ENCODE measurements at regions not wholly inside any gene's neighbourhood (a gene's known extent, or its start where the extent isn't known, plus 50 kb on each side); places are given as distances from the start of the nearest gene placed in this dataset.
"Not testable (repeated sequence)": the region's sequence is repeated elsewhere in the genome, so short reads cannot be mapped to it uniquely, and the experiment has no call there.

DNA sequence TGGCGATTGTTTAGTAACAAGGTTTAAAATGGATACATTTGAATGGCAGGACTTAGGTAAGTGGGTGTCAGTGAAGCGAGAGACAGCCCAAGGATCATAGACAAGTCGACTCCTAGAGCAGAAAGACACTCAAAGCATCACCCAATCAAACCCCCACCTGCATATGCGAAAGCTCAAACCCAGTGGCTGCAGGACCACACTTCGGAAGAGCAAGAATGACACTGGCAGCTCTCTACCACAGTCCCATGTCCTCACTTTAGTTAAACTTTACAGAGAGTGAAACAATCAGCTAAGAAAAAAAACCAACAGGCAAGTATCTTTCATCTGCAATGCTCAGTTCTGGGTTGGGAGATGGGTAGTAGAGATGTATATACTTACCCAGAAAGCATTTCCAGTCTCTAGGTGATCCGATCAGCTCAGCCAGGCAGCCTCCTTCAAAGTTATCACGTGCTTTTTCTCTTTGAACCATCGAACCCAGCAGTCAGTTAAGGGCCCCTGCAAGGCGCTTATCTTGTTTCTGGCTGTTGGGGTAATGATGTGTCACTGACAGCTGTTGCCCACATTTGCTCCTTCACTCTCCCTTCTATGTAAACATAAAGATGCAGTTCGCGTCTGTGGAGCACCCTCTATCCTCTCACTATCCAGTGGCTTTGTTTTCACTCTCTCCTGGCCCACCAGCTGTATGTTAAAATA lies 357.5 kb upstream of the ID2 start:
- no peak for TF ChIP-seq Cebpa-rat (IDR thresholded peaks at IDR 0.05)
- H3K27me3 ChIP-seq = no peaks in the 10 kb centered on the region
- H3K4me3 ChIP-seq = no peak overlapping the region
- no peak overlapping the region for H3K27ac ChIP-seq
- no peak overlapping the region for H3K9ac ChIP-seq
- H3K4me2 ChIP-seq = no peak overlapping the region
- H3K9me3 ChIP-seq (replicated peaks in 1 of 11) = no peaks in the 10 kb centered on the region
- no peaks in the 10 kb centered on the region for H4K20me1 ChIP-seq
- H3K4me1 ChIP-seq = peaks cover 0 to 23% (median 14%) of the 10 kb centered on the region in 10 experiments; a peak in 18 of 20 replicates
- H3K36me3 ChIP-seq = no peaks in the 10 kb centered on the region

DNA sequence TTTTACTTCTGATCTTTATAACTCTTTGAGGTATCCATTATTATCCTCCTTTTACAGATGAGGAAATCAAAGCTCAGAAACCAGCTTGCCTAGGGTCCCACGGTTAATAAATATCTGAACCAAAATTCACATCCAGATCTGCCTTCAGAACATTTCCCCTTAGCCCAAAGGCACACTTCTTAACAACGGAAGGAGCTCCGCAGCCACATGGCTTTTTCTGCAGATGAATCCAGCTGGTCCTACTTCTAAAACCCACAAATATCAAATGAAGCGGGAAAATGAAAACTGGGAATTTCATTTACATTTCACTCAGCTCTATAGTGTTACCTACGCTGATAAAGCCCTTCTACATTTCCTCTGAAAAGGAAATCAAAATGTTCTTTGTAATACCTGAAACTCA lies 357.0 kb upstream of the ID2 start:
- no peak overlapping the region for H3K4me3 ChIP-seq
- no peaks in the 10 kb centered on the region for H3K36me3 ChIP-seq
- H4K20me1 ChIP-seq = no peaks in the 10 kb centered on the region
- peaks cover 3 to 29% (median 20%) of the 10 kb centered on the region in 10 experiments for H3K4me1 ChIP-seq
- no peak overlapping the region for H3K9ac ChIP-seq
- H3K9me3 ChIP-seq (replicated peaks in 1 of 11) = no peaks in the 10 kb centered on the region
- TF ChIP-seq Cebpa-rat (IDR thresholded peaks at IDR 0.05) = no peak
- H3K27ac ChIP-seq = no peak overlapping the region
- no peaks in the 10 kb centered on the region for H3K27me3 ChIP-seq
- H3K4me2 ChIP-seq = no peak overlapping the region

GRCh38 chr2:8327371-8328100 lies 354.3 kb upstream of the ID2 start:
- no peak overlapping the region for H3K9ac ChIP-seq
- no peak for TF ChIP-seq Cebpa-rat (IDR thresholded peaks at IDR 0.05)
- H3K4me3 ChIP-seq = no peak overlapping the region
- H3K4me2 ChIP-seq = peak overlapping the region in 5 of 11 experiments; percentile 60 to 84 (median 69); a peak in 10 of 22 replicates
- H4K20me1 ChIP-seq = no peaks in the 10 kb centered on the region
- no peaks in the 10 kb centered on the region for H3K9me3 ChIP-seq (replicated peaks in 1 of 11)
- peak overlapping the region in 7 of 11 experiments; percentile 1 to 48 (median 31); a peak in 5 of 22 replicates for H3K27ac ChIP-seq
- no peaks in the 10 kb centered on the region for H3K36me3 ChIP-seq
- H3K27me3 ChIP-seq = no peaks in the 10 kb centered on the region
- peaks cover 16 to 39% (median 31%) of the 10 kb centered on the region in 10 experiments for H3K4me1 ChIP-seq

DNA sequence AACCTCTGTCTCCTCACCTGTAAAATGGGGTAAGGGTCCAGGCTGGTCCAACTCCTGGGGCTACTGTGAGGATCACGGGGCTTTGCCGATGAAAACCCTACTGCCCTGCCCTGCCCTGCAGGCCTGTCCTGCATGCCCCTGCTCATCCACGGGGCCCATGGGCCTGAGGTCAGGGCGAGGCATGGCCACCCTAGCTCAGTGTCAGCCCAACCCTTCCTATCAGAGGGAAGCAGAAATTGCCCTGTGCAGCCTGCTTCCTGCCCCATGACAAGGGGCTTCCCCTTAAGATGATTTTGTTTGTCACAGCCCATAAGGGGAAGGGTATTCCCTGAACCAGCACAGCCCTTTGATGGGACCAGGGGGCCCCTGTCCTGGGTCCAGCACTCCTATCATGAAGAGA lies 353.6 kb upstream of the ID2 start:
- Histone ChIP-seq H3K27me3 (no peaks in the 10 kb centered on the region), H3K4me3 (no peak overlapping the region), H3K27ac (peak overlapping the region in 7 of 11 experiments; percentile 24 to 48 (median 39); a peak in 10 of 22 replicates), H3K36me3 (no peaks in the 10 kb centered on the region), H4K20me1 (no peaks in the 10 kb centered on the region), H3K9ac (no peak overlapping the region), H3K9me3 (replicated peaks in 1 of 11) (no peaks in the 10 kb centered on the region), H3K4me2 (peak overlapping the region in 7 of 11 experiments; percentile 21 to 84 (median 67); a peak in 13 of 22 replicates), H3K4me1 (peaks cover 17 to 39% (median 31%) of the 10 kb centered on the region in 10 experiments)
- TF ChIP-seq Cebpa-rat (IDR thresholded peaks at IDR 0.05) = no peak

DNA sequence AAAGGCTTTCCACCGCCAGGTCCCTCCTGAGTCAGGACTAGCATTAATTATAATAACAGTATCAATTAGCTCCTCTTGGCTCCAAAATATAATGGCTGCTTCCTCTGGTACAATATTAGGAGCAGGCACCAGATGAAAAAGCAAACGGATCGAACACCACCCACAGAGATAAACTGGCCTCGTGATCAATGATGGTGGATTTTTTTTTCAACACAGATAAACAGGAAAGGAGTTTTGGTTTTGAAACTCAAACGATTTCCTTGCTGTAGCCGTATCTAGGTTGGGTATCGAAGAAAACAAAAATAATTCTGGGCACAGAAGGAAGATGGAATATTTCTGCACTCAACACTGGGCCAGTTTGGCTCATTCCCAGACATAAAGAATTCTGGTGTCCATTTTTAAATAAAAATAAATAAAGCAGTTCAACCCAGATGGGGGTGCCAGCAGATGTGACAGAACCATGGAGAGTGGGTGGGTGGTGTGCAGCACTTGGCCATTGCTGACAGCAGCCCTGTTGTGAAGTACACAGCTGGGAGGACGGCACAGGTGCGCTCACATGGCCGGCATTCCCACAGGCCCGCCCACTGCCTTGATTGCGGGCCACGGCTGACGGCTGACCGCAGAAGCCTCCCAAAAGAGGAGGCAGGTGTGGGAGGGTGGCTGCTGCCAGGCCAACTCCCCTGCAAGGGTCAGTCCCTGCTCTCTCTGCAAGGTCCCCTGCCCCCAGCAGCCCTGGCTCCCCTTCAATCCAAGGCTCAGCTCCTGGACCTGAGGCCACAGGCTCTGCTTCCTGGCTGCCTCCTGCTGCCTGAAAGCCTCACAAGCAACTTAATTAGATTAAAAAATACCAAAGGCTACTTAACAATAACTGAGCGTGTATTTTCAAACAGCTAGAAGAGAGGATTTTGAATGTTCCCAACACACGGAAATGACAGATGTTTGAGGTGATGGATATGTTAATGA lies 351.9 kb upstream of the ID2 start:
- Histone ChIP-seq H3K4me2 (peak overlapping the region; percentile 21 to 84 (median 60)), H3K4me1 (peaks cover 25 to 49% (median 40%) of the 10 kb centered on the region in 10 experiments), H3K4me3 (no peak overlapping the region), H3K9ac (no peak overlapping the region), H4K20me1 (no peaks in the 10 kb centered on the region), H3K27ac (peak overlapping the region in 7 of 11 experiments; percentile 5 to 40 (median 29); a peak in 6 of 22 replicates), H3K36me3 (no peaks in the 10 kb centered on the region), H3K9me3 (replicated peaks in 1 of 11) (peaks cover 0 to 7% (median 0%) of the 10 kb centered on the region in 11 experiments; a peak in 2 of 22 replicates), H3K27me3 (no peaks in the 10 kb centered on the region)
- no peak for TF ChIP-seq Cebpa-rat (IDR thresholded peaks at IDR 0.05)

DNA sequence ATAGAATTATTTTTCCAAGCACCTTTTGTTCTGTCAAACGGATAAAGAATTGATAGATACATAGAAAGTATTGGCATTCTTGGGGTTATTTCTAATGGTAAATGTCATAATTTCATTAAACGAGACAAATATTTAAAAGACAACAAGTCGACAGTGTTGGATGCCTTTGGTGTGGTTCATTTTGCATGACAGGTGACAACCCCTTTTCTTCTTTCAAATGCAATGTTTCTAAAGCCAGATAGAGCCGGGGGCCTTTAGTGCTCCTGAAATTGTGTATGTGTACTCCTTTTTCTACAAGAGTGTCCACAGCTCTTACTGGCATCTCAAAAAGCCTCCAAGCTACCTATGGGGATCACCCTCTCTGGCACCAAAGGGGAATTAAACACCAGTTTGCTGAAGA lies 350.8 kb upstream of the ID2 start:
- no peak for TF ChIP-seq Cebpa-rat (IDR thresholded peaks at IDR 0.05)
- peaks cover 0 to 7% (median 0%) of the 10 kb centered on the region in 11 experiments; a peak in 2 of 22 replicates for H3K9me3 ChIP-seq (replicated peaks in 1 of 11)
- H4K20me1 ChIP-seq = no peaks in the 10 kb centered on the region
- peaks cover 31 to 54% (median 46%) of the 10 kb centered on the region in 10 experiments for H3K4me1 ChIP-seq
- no peaks in the 10 kb centered on the region for H3K27me3 ChIP-seq
- H3K4me3 ChIP-seq = no peak overlapping the region
- no peaks in the 10 kb centered on the region for H3K36me3 ChIP-seq
- H3K27ac ChIP-seq = no peak overlapping the region
- H3K4me2 ChIP-seq = no peak overlapping the region
- no peak overlapping the region for H3K9ac ChIP-seq

DNA sequence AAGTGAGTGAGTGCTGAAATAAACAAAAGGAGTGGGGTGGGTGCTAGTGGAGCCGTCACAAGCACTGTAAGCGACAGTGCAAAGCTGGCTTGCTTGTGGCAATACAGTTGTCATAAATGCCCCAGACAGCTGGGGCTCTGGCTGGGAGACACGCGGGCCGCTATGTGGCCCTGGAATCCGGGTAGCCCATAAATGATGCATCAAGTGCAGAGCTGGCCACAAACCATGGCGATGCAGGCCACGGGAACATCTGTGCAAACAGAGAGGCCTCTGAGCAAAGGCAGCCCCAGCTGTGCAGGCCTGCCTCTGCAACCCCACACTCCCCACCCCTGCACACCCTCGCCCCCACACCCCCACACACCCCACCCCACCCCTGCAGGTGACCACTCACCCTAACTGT lies 349.2 kb upstream of the ID2 start:
- H3K9me3 ChIP-seq (replicated peaks in 1 of 11) = peaks cover 0 to 7% (median 0%) of the 10 kb centered on the region in 11 experiments; a peak in 2 of 22 replicates

GRCh38 chr2:8333177-8333831 lies 348.6 kb upstream of the ID2 start:
- no peaks in the 10 kb centered on the region for H3K27me3 ChIP-seq
- no peak overlapping the region for H3K9ac ChIP-seq
- H3K27ac ChIP-seq = no peak overlapping the region
- H3K4me3 ChIP-seq = no peak overlapping the region
- no peaks in the 10 kb centered on the region for H4K20me1 ChIP-seq
- no peak for TF ChIP-seq Cebpa-rat (IDR thresholded peaks at IDR 0.05)
- no peak overlapping the region for H3K4me2 ChIP-seq
- H3K9me3 ChIP-seq (replicated peaks in 1 of 11) = peaks cover 0 to 7% (median 0%) of the 10 kb centered on the region in 11 experiments; a peak in 2 of 22 replicates
- peaks cover 32 to 54% (median 49%) of the 10 kb centered on the region in 10 experiments for H3K4me1 ChIP-seq
- H3K36me3 ChIP-seq = no peaks in the 10 kb centered on the region

More for the DNA sequence above, 349.2 kb upstream of the ID2 start:
- Histone ChIP-seq H3K27me3 (no peaks in the 10 kb centered on the region), H3K4me1 (peaks cover 39 to 59% (median 51%) of the 10 kb centered on the region in 10 experiments), H3K27ac (no peak overlapping the region), H3K4me3 (no peak overlapping the region), H3K9ac (no peak overlapping the region), H3K36me3 (no peaks in the 10 kb centered on the region), H3K4me2 (0 out of 22 replicates have a peak overlapping the region, but pooled peaks of 1 of the 11 experiments have one; percentile 18), H4K20me1 (no peaks in the 10 kb centered on the region)
- no peak for TF ChIP-seq Cebpa-rat (IDR thresholded peaks at IDR 0.05)

GRCh38 chr2:8333832-8334187 lies 348.0 kb upstream of the ID2 start:
- not testable (repeated sequence) for H3K9me3 ChIP-seq (replicated peaks in 1 of 11); H3K9ac ChIP-seq; H3K27me3 ChIP-seq; H3K36me3 ChIP-seq; H3K4me3 ChIP-seq; H4K20me1 ChIP-seq; H3K27ac ChIP-seq
- Histone ChIP-seq H3K4me1 (peaks cover 27 to 50% (median 45%) of the 10 kb centered on the region in 10 experiments), H3K4me2 (peak overlapping the region in 1 of 11 experiments; percentile 55; a peak in 1 of 22 replicates)

All from BLaER1 treated with 17β-estradiol and CSF1 and Interleukin-3, amounts not matched to agents 10 nM and 100 nM (cell line).